ENCODE measurements at regions not wholly inside any gene's neighbourhood (a gene's known extent, or its start where the extent isn't known, plus 50 kb on each side); places are given as distances from the start of the nearest gene placed in this dataset.

GRCh38 chr4:112775801-112776200 is 138.9 kb downstream of the LARP7 start:
- no peak for TF ChIP-seq CTCF (IDR thresholded peaks at IDR 0.05; ENCODE audit: low read depth, low read length)
- no peak for TF ChIP-seq POLR2A (IDR thresholded peaks at IDR 0.05; ENCODE audit: extremely low read depth, insufficient read length)

All from NB4 (cell line).